ENCODE measurements at regions not wholly inside any gene's neighbourhood (a gene's known extent, or its start where the extent isn't known, plus 50 kb on each side); places are given as distances from the start of the nearest gene placed in this dataset.

GRCh38 chr9:25861421-25861820 is 183.2 kb upstream of the TUSC1 start:
- Mint-ChIP-seq H3K27me3 (no peaks in the 10 kb centered on the region), H3K4me3 (ENCODE audit: low read depth) (no peak overlapping the region), H3K4me1 (ENCODE audit: low read depth) (peaks cover 4% of the 10 kb centered on the region), H3K9me3 (ENCODE audit: low read depth) (no peaks in the 10 kb centered on the region), H3K36me3 (ENCODE audit: insufficient read depth) (no peaks in the 10 kb centered on the region), H3K27ac (no peak overlapping the region)
- TF ChIP-seq, protein P1, sequence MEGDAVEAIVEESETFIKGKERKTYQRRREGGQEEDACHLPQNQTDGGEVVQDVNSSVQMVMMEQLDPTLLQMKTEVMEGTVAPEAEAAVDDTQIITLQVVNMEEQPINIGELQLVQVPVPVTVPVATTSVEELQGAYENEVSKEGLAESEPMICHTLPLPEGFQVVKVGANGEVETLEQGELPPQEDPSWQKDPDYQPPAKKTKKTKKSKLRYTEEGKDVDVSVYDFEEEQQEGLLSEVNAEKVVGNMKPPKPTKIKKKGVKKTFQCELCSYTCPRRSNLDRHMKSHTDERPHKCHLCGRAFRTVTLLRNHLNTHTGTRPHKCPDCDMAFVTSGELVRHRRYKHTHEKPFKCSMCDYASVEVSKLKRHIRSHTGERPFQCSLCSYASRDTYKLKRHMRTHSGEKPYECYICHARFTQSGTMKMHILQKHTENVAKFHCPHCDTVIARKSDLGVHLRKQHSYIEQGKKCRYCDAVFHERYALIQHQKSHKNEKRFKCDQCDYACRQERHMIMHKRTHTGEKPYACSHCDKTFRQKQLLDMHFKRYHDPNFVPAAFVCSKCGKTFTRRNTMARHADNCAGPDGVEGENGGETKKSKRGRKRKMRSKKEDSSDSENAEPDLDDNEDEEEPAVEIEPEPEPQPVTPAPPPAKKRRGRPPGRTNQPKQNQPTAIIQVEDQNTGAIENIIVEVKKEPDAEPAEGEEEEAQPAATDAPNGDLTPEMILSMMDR (IDR thresholded peaks at IDR 0.05; ENCODE audit: unreplicated experiment): no peak
- no peak for DNase-seq (ENCODE audit: low spot score, unreplicated experiment)

DNA sequence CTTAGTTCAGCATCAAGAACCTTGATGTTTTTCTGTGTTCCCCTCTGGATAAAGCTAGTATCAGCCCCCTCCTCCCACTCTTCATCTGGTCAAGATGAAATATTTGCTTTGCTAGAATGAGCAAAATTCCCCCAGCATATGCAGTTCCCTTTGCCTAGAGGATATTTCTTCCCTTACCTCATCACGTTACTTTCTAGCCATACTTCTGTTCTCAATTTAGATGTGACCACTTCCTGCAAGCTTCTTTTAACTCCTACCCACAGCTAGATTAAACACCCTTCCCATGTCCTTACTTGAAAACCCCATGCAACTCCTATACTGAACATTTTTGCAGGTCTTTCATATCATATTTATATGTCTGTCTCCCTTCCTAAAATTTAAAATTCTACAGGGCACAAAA is 178.9 kb upstream of the TUSC1 start:
- Mint-ChIP-seq H3K4me3 (ENCODE audit: low read depth) (no peak overlapping the region), H3K9me3 (ENCODE audit: low read depth) (peaks cover 15% of the 10 kb centered on the region), H3K27ac (no peak overlapping the region), H3K36me3 (ENCODE audit: insufficient read depth) (peaks cover 4% of the 10 kb centered on the region), H3K4me1 (ENCODE audit: low read depth) (peaks cover 2% of the 10 kb centered on the region), H3K27me3 (no peaks in the 10 kb centered on the region)
- no peak for DNase-seq (ENCODE audit: low spot score, unreplicated experiment)
- TF ChIP-seq, protein P1 (IDR thresholded peaks at IDR 0.05; ENCODE audit: unreplicated experiment): no peak

GRCh38 chr9:25850803-25851202 is 172.6 kb upstream of the TUSC1 start:
- no peak for DNase-seq (ENCODE audit: low spot score, unreplicated experiment)
- Mint-ChIP-seq H3K36me3 (ENCODE audit: insufficient read depth) (peaks cover 5% of the 10 kb centered on the region), H3K4me1 (ENCODE audit: low read depth) (peaks cover 2% of the 10 kb centered on the region), H3K9me3 (ENCODE audit: low read depth) (peaks cover 32% of the 10 kb centered on the region), H3K27me3 (no peaks in the 10 kb centered on the region), H3K27ac (no peak overlapping the region), H3K4me3 (ENCODE audit: low read depth) (no peak overlapping the region)
- TF ChIP-seq, protein P1 (IDR thresholded peaks at IDR 0.05; ENCODE audit: unreplicated experiment): no peak

- no peak overlapping the region for H3K4me3 Mint-ChIP-seq (ENCODE audit: low read depth)
- H3K27ac Mint-ChIP-seq: no peak overlapping the region
- peaks cover 2% of the 10 kb centered on the region for H3K36me3 Mint-ChIP-seq (ENCODE audit: insufficient read depth)
- DNase-seq (ENCODE audit: low spot score, unreplicated experiment): no peak
- no peaks in the 10 kb centered on the region for H3K4me1 Mint-ChIP-seq (ENCODE audit: low read depth)
- no peaks in the 10 kb centered on the region for H3K27me3 Mint-ChIP-seq
- TF ChIP-seq, protein P1 (IDR thresholded peaks at IDR 0.05; ENCODE audit: unreplicated experiment): no peak
- peaks cover 14% of the 10 kb centered on the region for H3K9me3 Mint-ChIP-seq (ENCODE audit: low read depth)
These were observed 167.6 kb upstream of the TUSC1 start for GRCh38 chr9:25845867-25846266.

DNA sequence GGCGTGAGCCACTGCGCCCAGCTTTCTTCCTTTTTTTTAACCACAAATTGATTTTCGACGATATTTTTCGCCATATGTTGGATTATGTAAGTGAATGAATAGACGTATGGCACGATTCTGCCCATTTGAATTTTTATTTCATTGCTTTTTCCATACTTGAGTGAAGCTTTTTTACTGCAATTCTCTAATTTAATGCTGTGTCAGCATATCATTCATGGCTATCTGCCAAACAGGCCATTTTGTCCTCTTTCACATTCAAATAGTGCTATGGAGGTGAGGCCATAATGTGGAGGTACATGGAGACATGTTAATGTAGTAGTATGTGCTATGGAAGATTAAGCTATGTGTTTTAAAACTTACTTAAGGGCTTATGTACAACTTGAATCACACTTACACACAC is 152.1 kb upstream of the TUSC1 start:
- Mint-ChIP-seq H3K4me3 (ENCODE audit: low read depth) (no peak overlapping the region), H3K27me3 (no peaks in the 10 kb centered on the region), H3K36me3 (ENCODE audit: insufficient read depth) (no peaks in the 10 kb centered on the region), H3K27ac (no peak overlapping the region), H3K9me3 (ENCODE audit: low read depth) (peaks cover 3% of the 10 kb centered on the region), H3K4me1 (ENCODE audit: low read depth) (no peaks in the 10 kb centered on the region)
- TF ChIP-seq, protein P1 (IDR thresholded peaks at IDR 0.05; ENCODE audit: unreplicated experiment): no peak
- no peak for DNase-seq (ENCODE audit: low spot score, unreplicated experiment)
